PFSK-1 (cell line): ENCODE measurements at regions not wholly inside any gene's neighbourhood (a gene's known extent, or its start where the extent isn't known, plus 50 kb on each side); places are given as distances from the start of the nearest gene placed in this dataset.

ENCODE experiments used
- POLR2AphosphoS5 ChIP-seq: IDR thresholded peaks from 2 replicates; pipeline ENCODE4 v1.6.1; 2012; ENCODE audit warnings: low read depth, mild to moderate bottlenecking, control low read depth, low read length, moderate library complexity
- REST ChIP-seq, 2 experiments: IDR thresholded peaks; 2 replicates each; pipeline versions ENCODE4 v1.6.1 to v1.8.0; 2011 to 2012; ENCODE audit warnings: low read depth in 2 of 2, low read length in 2 of 2, control low read depth in 1 of 2, inconsistent platforms in 1 of 2, mild to moderate bottlenecking in 1 of 2, moderate library complexity in 1 of 2; ENCODE audit not compliant: insufficient read depth in 1 of 2
- SIN3A ChIP-seq: IDR thresholded peaks from 2 replicates; pipeline ENCODE4 v1.6.1; 2012; ENCODE audit warnings: mild to moderate bottlenecking, low read length, moderate library complexity, borderline replicate concordance; ENCODE audit not compliant: insufficient read depth
- TAF1 ChIP-seq: IDR thresholded peaks from 2 replicates; pipeline ENCODE4 v1.6.1; 2012; ENCODE audit warnings: low read length, control low read depth, borderline replicate concordance; ENCODE audit not compliant: insufficient read depth

- TF ChIP-seq REST (IDR thresholded peaks at IDR 0.05; ENCODE audit: insufficient read depth in 1 of 2, low read depth in 2 of 2, low read length in 2 of 2), result no peak
- no peak for TF ChIP-seq POLR2AphosphoS5
- no peak for TF ChIP-seq TAF1
- no peak for TF ChIP-seq SIN3A
Measured at GRCh38 chr5:93188876-93189485, 392.0 kb downstream of the NR2F1-AS1 start.
